Muscle of back (tissue), 3 donors: ENCODE measurements at regions not wholly inside any gene's neighbourhood (a gene's known extent, or its start where the extent isn't known, plus 50 kb on each side); places are given as distances from the start of the nearest gene placed in this dataset.

ENCODE experiments used
- DNase-seq, 3 donors: peaks; one replicate each; pipeline versions ENCODE4 v3.0.0 to v3.0.0-alpha.2; 2013

DNA sequence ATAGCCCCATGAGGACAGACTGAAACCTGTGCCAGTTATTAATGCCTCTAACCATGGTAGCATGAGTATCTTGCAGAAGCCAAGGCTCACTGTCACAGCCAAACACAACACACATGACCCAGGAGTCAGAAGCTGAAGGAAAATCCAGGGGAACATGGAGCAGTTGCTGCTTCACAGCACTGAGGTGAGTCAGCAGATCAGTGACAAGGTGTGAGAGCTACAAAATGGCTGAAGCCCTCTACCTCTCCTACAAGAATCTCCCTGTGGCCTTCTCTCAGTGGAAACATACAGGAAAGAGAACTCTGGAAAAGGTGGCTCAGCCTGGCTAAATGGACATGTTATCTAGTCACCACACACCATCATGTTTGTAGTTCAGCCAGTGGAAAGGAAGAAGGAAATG, 93.5 kb downstream of the NAB1 start:
- DNase-seq = no peak

DNA sequence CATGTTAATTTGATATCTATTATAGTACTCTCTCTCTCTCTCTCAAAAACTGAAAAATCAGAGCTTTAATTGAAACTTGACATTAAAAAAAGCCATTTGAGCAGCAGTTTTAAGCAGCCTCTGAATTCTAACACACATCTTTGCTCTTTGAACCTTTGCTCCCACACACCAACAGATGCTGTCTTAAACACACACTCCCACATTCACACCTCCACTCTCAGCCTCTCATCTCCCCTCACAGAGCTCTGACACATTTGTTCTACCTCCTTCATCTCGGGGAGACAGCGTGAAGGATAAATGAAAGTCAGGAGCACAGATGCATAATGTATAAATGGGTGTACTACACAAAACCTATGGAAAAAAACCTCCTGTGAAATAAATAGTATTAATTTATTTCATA, 95.2 kb downstream of the NAB1 start:
- DNase-seq = no peak

DNA sequence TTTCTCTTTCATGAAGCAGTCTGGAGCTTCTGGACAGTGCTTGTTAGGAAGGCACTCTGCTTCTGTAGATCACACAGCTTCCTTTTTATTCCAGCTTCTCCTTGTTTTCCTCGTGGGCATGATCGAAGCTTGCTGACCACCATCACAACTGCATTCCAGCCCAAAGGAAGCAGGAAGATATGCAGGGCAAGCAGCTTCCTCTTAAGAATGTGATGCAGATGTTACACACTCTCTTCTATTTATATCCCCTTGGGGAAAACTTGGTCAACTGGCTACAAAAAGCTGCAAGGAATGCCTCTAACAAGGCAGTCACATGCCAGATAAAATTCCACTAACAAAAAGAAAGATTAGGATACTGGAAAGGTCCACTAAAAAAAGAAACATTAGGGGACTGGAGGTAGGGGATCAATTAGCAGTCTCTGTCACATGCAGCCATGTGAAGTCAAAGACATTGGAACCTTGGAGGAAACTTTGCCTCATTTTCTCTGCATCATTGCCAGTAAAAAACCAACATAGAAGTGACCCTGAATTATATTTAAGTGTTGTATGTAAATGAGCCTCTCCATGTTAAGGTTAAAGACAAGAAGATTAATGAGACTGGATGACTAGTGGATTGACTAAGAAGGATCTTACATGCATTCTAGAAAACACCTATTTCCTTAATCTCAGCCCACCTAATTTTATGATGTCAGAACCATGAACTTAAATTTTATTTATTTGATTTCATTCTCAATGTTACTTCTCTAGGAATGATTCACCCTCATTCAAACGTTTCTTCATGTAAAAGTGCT, 98.3 kb downstream of the NAB1 start:
- peak in 1 of 3 donors; percentile 19 for DNase-seq

DNA sequence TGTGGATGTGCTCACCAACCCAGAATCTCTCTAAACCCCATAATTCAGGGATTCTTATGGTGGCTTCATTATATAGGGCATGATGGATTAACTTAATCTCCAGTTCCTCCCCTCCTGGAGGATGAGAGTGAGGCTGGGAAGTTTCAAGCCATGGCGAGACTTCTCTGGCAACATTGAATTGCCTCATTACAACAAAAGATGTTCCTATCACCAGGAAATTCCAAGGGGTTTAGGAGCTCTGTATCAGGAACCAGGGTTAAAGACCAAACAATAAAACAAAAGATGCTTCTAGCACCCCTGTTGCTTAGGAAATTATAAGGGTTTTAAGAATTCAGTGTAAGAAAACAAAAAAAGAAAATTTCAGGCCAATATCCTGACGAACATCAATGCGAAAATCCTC, 100.1 kb downstream of the NAB1 start:
- DNase-seq = no peak

DNA sequence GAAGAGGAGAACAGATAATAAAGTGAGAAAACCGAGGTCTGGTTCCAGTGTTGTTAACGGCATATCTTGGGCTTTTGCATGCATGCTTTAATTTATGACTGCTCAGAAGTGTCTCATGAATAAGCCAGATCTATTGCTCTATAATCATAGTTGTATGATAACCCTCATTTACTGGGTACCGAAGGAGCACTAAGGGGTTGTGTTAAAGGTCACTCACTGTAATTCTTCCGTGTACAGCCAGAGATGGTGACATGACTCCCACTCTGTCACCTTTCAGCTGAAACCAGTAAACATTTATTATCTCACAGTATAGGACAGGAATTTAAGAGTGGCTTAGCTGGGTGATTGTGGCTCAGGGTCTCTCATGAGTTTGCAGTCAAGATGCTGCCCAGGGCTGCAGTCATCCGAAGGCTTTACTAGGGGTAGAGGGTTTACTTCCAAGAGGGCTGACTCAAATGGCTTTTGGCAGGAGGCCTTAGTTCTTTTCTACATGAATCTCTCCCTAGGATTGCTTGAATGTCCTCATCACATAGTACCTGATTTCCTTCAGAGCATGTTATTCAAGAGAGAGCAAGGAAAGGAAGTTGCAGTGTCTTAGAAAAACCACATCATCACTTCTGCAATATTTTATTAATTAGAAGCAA, 107.0 kb downstream of the NAB1 start:
- DNase-seq = no peak

DNA sequence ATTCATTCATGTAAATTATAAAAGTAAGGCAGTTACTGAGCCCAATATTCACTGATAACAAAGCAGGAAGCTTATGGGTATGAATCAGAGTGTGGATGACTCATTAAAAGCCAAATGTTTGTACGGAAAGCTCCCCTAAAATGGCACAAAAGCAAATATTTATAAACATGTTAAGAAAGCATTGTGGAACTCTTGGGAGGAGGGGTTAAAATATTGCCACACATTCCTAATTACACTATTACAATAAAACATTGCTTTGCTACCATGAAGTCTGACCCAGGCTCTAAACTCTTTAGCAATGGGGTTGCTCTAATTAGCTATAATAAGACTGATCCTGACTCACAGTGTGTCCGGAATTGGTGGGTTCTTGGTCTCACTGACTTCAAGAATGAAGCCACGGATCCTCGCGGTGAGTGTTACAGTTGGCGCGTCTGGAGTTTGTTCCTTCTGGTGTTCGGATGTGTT, 110.9 kb downstream of the NAB1 start:
- peak in 1 of 3 donors; percentile 29 for DNase-seq

DNA sequence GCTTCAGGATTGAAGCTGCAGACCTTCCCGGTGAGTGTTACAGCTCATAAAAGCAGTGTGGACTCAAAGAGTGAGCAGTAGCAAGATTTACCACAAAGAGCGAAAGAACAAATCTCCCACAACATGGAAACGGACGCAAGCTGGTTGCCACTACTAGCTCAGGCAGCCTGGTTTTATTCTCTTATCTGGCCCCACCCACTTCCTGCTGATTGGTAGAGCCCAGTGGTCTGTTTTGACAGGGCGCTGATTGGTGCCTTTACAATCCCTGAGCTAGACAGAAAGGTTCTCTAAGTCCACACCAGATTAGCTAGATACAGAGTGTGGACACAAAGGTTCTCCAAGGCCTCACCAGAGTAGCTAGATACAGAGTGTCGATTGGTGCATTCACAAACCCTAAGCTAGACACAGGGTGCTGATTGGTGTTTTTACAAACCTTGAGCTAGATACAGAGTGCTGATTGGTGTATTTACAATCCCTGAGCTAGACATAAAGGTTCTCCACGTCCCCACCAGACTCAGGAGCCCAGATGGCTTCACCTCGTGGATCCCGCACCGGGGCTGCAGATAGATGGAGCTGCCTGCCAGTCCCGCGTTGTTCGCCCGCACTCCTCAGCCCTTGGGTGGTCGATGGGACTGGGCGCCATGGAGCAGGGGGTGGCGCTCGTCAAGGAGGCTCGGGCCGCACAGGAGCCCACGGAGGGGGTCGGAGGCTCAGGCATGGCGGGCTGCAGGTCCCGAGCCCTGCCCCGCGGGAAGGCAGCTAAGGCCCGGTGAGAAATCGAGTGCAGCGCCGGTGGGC, 111.7 kb downstream of the NAB1 start:
- peak in 1 of 3 donors; percentile 11 for DNase-seq

DNA sequence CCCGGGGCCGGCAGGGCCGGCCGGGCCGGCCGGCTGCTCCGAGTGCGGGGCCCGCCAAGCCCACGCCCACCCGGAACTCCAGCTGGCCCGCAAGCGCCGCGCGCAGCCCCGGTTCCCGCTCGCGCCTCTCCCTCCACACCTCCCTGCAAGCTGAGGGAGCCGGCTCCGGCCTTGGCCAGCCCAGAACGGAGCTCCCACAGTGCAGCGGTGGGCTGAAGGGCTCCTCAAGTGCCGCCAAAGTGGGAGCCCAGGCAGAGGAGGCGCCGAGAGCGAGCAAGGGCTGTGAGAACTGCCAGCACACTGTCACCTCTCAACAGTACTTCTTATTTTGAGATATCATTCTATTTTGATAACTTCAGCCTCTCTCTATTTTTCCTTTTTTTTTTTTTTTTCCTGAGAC, 112.3 kb downstream of the NAB1 start:
- peak in 1 of 3 donors; percentile 16 for DNase-seq

DNA sequence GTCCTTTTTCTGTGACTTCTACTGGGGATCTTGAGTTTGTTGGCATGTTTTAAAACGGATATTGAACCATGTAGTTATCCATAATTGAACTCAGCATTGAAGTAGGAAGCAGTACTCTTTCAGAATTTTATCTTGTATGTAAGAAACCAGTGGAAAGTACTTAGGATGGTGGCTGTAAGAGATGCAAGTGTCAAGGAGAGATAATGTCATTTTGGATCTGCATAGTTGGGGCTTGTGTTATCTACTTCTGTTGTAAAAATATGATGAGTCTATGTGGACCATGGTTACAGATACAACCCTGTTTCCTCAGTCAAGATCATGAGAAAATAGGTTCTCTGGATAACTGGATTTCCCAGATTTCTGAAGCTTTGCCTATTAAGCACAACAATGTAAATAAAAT, 113.7 kb downstream of the NAB1 start:
- no peak for DNase-seq

DNA sequence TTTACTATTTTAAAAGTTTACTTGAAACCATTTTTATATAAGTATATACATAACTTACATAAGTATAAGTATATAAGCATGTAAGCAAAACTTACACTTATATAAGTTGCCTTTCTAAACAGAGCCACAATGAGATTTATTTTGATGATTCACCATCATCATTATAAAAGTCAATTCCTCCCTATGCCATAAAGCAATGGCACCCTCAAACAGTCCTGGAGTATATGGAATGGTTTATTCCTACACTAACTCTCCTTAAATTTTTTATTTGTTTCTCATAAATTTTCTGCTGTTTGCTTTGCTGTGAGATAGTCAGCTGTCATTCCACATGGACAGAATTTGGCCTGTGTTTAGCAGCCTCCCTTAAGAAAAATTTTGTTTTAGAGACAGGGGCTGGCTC, 114.2 kb downstream of the NAB1 start:
- DNase-seq = no peak

DNA sequence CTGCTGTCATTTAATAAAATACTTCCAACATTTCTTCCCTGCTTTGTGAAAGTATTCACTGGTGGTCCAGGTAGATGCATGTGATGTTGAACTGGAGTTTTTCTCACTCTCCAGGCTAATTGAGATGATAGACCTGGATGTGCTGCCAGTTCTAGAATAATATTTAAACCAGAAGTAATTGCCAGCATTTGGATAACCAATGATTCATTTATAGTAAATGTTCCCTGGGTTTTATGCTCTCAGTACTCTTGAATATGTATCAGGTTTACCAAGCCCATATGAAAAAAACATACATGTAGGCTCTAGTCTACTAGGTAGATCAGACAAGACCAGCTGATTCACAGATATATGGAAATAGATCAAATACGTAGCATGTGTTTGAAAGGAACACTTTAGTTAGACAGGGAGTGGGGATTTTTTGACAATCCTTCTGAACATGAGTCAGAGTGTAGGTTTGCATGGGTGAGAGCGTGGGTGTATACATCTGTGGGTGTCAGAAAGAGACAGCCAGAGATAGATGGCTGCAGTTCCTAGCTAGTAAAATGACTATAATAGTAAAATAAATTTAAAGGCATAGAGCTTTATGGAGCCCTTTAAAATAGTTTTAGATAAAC, 115.1 kb downstream of the NAB1 start:
- no peak for DNase-seq

DNA sequence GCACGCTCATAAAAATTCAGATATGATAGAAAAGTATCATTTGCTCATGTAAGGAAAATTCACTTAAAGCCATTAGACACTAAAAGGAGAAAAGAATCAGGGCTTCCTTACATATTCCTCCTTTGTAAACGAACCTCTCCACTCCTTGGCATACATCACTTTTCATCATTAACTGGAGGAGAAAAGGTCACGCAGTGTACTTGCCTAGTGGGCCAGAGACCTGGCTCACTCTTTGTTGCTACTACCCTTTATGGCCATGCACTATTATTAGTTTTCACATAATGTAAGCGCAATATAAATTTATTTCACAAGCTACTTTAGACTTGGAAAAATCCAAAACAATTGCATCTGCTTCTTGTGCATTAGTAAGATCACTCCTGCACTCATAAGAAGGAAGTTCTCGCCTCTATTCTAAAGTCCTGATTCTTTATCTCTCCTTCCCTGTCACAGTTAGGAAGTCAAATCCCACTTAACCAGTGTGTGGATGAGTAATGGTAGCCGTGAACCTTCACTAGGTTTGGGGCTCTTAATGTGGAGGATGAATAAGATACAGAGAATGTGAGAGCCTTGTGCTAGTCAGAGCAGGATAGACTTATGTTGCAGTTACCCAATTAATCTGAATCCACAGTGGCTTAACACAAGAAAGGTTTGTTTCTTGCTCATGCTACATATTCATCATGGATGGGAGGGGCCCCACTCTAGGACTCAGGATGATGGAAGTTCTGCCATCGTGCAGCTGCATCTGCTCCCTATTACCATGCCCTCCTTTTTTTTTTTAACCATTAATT, 115.0 kb upstream of the GLS start:
- peak in 1 of 3 donors; percentile 77 for DNase-seq

DNA sequence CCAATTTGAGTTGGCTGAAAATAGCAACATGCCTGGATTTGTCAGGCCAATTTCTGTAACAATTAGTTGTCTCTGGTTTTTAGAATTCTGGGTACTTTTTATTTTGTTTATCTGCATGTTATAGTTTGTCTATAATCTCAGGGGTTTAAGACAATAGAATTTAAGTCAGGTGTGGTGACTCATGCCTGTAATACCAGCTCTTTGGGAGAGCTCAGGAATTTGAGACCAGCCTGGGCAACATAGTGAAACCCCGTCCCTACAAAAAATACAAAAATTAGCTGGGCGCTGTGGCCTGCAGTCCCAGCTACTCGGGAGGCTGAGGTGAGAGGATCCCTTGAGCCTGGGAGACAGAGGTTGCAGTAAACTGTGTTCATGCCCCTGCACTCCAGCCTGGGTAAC, 114.4 kb upstream of the GLS start:
- no peak for DNase-seq

DNA sequence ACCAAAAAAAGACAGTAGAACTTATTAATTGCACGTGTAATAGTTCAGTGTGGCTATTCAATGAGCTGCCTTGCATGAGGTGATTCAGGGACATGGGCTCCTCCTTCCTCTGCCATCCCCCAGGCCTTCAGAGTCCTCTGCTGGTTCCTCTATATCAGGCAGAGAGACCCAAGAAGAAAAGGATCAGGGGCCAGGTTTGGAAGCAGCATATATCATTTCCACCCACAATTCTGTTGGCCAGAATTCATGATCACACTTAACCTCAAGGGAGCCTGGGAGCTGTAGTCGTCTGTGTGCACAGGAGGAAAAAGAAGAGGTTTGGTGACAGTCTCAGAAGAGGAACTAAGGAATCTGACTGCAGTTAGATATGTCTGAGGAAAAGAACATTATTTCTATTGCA, 114.0 kb upstream of the GLS start:
- DNase-seq = no peak

DNA sequence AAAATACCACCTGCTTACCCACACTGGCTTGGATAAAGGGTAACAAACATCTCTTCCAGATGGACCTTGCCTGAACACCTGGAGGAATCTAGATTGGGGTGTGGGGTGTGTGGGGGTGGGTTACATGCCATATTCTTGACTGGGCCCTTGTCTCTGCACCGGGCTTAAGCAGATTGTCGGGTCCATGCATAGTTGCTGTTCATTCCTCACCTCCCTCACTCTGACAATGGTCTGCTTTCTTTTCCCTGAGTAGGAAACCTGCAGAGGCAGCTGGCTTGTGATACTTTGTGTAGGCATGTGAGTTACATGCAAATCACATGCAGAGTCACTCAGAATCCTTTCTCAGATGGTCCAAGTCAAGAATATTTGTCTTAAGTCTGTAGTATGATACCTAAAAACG, 112.8 kb upstream of the GLS start:
- DNase-seq = no peak

DNA sequence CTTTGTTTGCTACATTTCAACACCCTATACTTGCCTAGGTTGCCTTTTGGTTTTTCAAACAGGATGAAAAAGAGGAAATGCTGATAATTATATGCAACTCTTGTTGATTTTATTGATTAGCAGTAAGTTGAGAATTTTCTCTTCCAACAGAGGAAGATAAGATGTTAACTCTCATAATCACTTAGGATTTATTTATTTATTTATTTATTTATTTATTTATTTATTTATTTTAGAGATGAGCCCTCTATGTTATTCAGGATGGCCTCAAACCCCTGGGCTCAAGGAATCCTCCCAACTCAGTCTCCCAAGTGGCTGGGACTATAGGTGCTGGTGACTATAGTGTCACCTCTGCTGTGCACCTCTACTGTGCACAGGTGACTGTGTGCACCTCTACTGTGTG, 111.4 kb upstream of the GLS start:
- no peak for DNase-seq

DNA sequence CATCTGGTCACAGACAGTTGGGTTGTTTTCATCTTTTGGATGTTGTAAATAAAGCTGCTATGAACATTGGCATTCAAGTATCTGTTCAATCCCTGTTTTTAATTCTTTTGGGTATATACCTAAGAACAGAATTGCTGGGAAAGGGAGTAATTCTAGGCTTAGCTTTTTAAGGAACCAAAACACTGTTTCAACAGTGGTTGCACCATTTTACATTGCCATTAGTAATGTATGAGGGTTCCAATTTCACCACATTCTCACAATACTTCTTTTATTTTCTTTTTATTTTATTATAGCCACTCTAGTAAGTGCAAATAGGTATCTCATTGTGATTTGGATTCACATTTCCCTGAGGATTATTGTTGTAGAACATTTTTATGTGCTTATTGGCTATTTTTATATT, 108.9 kb upstream of the GLS start:
- no peak for DNase-seq

DNA sequence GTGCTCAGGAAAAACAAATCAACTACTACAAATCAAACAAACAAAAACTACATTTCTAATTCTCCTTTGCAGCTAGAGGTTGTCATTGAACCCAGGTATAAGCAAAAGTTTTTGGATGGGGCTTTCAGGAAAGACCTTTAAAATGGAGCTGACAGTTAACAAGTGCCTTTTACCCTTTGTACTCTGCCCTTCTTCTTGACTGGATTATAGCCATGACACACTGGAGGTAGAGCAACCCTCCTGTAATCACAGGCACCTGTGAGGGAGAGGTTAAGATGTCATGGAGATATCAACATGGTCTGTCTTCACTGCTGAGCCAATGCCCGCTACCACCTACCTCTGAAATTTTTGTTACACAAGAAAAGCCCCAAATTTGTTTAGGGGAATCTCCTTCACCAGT, 100.0 kb upstream of the GLS start:
- DNase-seq = no peak

DNA sequence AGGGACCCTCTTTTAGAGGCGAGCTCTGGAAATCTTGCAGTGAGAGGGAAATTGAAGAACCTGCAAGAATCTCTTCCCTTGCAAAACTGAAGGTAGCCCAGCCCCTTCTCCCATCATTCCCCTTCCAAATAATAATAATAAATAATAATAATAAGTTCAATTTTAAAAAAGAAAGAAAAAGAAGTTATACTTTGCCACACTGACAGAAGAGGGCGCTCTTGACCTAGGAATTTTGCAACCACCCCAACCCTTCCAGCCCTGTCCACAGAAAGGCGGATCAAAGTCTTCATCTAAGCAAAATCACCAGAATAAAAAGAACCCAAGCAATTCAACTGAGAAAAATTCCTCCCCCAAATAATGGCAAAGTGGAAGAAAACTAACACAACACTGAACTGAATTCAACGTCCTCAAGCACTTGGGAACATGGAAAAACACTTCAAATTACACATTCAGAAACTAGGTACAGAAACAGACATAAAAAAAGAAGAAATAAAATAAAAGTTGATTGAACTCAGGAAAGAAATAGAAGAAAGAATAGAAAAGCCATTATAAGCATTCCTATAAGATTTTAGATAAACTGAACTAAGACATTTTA, 98.9 kb upstream of the GLS start:
- DNase-seq = peak; percentile 42 to 61 (median 45)

DNA sequence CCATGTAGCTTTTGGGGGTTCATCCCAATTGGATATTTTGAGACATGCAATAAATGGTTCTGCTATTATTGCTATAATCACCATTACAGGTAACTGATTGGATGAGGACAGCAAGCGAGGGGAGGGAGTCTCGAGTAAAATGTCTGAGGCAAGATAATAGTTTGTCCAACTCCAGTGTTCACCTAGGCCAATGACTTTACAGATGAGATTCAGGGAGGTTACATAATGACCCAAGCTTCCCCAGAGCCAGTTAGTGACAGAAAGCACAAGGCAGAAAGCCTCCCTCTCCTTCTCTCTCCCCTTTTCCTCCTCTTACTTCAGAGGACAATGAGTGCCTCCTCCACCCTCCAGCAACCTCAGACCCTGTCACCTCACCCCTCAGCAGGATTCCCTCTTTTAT, 98.4 kb upstream of the GLS start:
- DNase-seq = no peak
